Left ventricle myocardium inferior (tissue), 1 donor: ENCODE measurements at regions not wholly inside any gene's neighbourhood (a gene's known extent, or its start where the extent isn't known, plus 50 kb on each side); places are given as distances from the start of the nearest gene placed in this dataset.
"Not testable (repeated sequence)": the region's sequence is repeated elsewhere in the genome, so short reads cannot be mapped to it uniquely, and the experiment has no call there.

ENCODE experiments used
- DNase-seq: peaks from one replicate; pipeline ENCODE4 v3.0.0-alpha.2; 2020
- H3K27ac ChIP-seq: fragments of 200-600 bp; replicated peaks from 2 replicates; pipeline ENCODE4 v1.8.0; 2021
- H3K27me3 ChIP-seq: fragments of 200-600 bp; 2 replicates; pipeline ENCODE4 v1.8.0; 2021; ENCODE audit warnings: low read depth
- H3K36me3 ChIP-seq: fragments of 200-600 bp; 2 replicates; pipeline ENCODE4 v1.8.0; 2021
- H3K4me1 ChIP-seq: fragments of 200-600 bp; 2 replicates; pipeline ENCODE4 v1.8.0; 2021
- H3K4me3 ChIP-seq: fragments of 200-600 bp; 2 replicates; pipeline ENCODE4 v1.8.0; 2021; ENCODE audit warnings: mild to moderate bottlenecking, moderate library complexity
- H3K9me3 ChIP-seq: fragments of 200-600 bp; replicated peaks from 2 replicates; pipeline ENCODE4 v1.8.0; 2021
- CTCF ChIP-seq: fragments of 200-600 bp; IDR thresholded peaks from 2 replicates; pipeline ENCODE4 v1.8.0; 2021; ENCODE audit warnings: antibody characterized with exemption, mild to moderate bottlenecking, borderline replicate concordance
- intact Hi-C: fragments of 100-400 bp; cut with micrococcal nuclease; formaldehyde crosslinking; loops from one replicate; pipeline ENCODE4 v1.11.0; 2022
- donor health status: DM: no; HTN: yes; CAD: no; lungs with severe emphysema.

GRCh38 chr21:17250778-17251241 is 262.0 kb upstream of the CXADR start:
- H3K36me3 ChIP-seq = no peaks in the 10 kb centered on the region
- H3K27me3 ChIP-seq = no peaks in the 10 kb centered on the region
- TF ChIP-seq CTCF = no peak
- DNase-seq = no peak
- no peak overlapping the region for H3K4me3 ChIP-seq
- no peak overlapping the region for H3K27ac ChIP-seq
- intact Hi-C loops = no loop called here
- no peaks in the 10 kb centered on the region for H3K4me1 ChIP-seq
- H3K9me3 ChIP-seq = peaks cover 12% of the 10 kb centered on the region

- Histone ChIP-seq H3K36me3 (no peaks in the 10 kb centered on the region), H3K4me3 (no peak overlapping the region), H3K9me3 (no peaks in the 10 kb centered on the region), H3K27ac (no peak overlapping the region), H3K27me3 (no peaks in the 10 kb centered on the region), H3K4me1 (no peaks in the 10 kb centered on the region)
- no peak for TF ChIP-seq CTCF
- intact Hi-C loops = no loop called here
- no peak for DNase-seq
Observed at GRCh38 chr21:17257784-17258183, 255.1 kb upstream of the CXADR start.

GRCh38 chr21:17264182-17264581 is 248.7 kb upstream of the CXADR start:
- Histone ChIP-seq H3K9me3 (no peaks in the 10 kb centered on the region), H3K36me3 (no peaks in the 10 kb centered on the region), H3K4me1 (no peaks in the 10 kb centered on the region), H3K4me3 (no peak overlapping the region), H3K27ac (no peak overlapping the region), H3K27me3 (no peaks in the 10 kb centered on the region)
- DNase-seq = no peak
- intact Hi-C loops = no loop called here
- no peak for TF ChIP-seq CTCF

DNA sequence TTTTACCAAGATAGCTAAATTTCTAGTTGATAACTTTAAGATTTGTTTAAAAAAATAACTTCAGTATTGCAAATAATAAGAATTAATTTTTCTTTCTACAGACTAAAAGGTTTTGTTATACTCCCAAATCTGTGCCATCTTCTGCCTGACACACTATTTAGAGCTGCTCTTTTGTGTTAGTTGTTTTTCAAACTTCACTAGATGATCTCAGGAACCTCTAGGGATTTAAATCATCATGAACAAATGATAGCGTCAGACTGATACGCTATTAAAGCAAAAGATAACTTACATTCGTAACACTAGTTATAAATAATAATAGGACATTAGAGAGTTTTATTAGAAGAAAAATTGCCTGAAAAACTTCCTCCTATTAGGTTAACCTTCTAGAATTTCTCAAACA is 243.1 kb upstream of the CXADR start:
- no peak for DNase-seq
- intact Hi-C loops = no loop called here
- Histone ChIP-seq H3K27me3 (no peaks in the 10 kb centered on the region), H3K4me3 (no peak overlapping the region), H3K4me1 (no peaks in the 10 kb centered on the region), H3K36me3 (no peaks in the 10 kb centered on the region), H3K27ac (peak overlapping the region; percentile 39), H3K9me3 (no peaks in the 10 kb centered on the region)
- TF ChIP-seq CTCF = no peak

- Histone ChIP-seq H3K27ac (peak overlapping the region; percentile 39), H3K4me1 (no peaks in the 10 kb centered on the region), H3K36me3 (no peaks in the 10 kb centered on the region), H3K27me3 (no peaks in the 10 kb centered on the region), H3K4me3 (no peak overlapping the region), H3K9me3 (peaks cover under 1% of the 10 kb centered on the region)
- intact Hi-C loops = no loop called here
- peak; percentile 64 for TF ChIP-seq CTCF
- peak; percentile 20 for DNase-seq
Observed at GRCh38 chr21:17270229-17270628, 242.6 kb upstream of the CXADR start.

GRCh38 chr21:17279663-17280062 is 233.2 kb upstream of the CXADR start:
- intact Hi-C loops = no loop called here
- no peak overlapping the region for H3K27ac ChIP-seq
- no peak for DNase-seq
- no peaks in the 10 kb centered on the region for H3K27me3 ChIP-seq
- peaks cover 84% of the 10 kb centered on the region for H3K9me3 ChIP-seq
- TF ChIP-seq CTCF = no peak
- H3K4me3 ChIP-seq = no peak overlapping the region
- H3K4me1 ChIP-seq = no peaks in the 10 kb centered on the region
- H3K36me3 ChIP-seq = no peaks in the 10 kb centered on the region

DNA sequence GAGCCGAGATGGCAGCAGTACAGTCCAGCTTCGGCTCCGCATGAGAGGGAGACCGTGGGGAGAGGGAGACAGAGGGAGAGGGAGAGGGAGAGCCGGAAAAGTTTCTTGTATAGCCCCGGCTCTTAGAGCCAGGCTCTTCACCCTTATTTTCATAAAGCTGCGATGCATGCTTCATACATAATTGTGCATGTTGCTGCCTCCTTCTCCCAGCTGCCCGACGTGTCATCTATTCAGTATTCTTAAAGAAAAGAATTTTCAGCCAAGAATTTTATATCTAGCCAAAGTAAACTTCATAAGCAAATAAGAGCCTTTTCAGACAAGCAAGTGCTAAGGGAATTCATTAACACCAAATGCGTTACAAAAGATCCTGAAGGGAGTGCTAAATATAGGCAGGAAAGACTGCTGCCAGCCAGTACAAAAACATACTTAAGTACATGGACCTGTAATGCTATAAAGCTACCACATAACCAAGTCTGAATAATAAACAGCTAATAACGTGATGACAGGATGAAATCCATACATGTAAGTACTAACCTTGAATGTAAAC is 219.8 kb upstream of the CXADR start:
- H3K9me3 ChIP-seq = peaks cover 50% of the 10 kb centered on the region
- H3K4me1 ChIP-seq, DNase-seq, H3K27ac ChIP-seq, H3K36me3 ChIP-seq, H3K27me3 ChIP-seq, H3K4me3 ChIP-seq, intact Hi-C loops: not testable (repeated sequence)
